Lung (tissue), 11 donors: ENCODE measurements at regions not wholly inside any gene's neighbourhood (a gene's known extent, or its start where the extent isn't known, plus 50 kb on each side); places are given as distances from the start of the nearest gene placed in this dataset.

Source experiments
- ATAC-seq: fragments of 200-7000 bp; cut with Tn5 transposase; one replicate; pipeline ENCODE4 v1.9.1; 2020; ENCODE audit warnings: moderate number of reproducible peaks; ENCODE audit not compliant: insufficient read depth, low FRiP score
- DNase-seq, 3 donors: peaks; one replicate each; pipeline ENCODE4 v3.0.0-alpha.2; 2013 to 2017
- H3K27ac ChIP-seq, 2 donors: one replicate each; pipeline ENCODE4 v1.5.1; 2013; ENCODE audit warnings: mild to moderate bottlenecking in 2 of 2, moderate library complexity in 2 of 2, control low read depth in 1 of 2, inconsistent platforms in 1 of 2, low read depth in 1 of 2, low read length in 1 of 2
- H3K27me3 ChIP-seq, 3 donors: one replicate each; pipeline ENCODE4 v1.5.1; 2013; ENCODE audit warnings: low read length in 2 of 3; ENCODE audit not compliant: control insufficient read depth in 3 of 3, insufficient read depth in 3 of 3
- H3K36me3 ChIP-seq, 4 donors: one replicate each; pipeline ENCODE4 v1.5.1; 2013; ENCODE audit warnings: low read length in 4 of 4, mild to moderate bottlenecking in 1 of 4, moderate library complexity in 1 of 4; ENCODE audit not compliant: control insufficient read depth in 4 of 4, insufficient read depth in 4 of 4
- H3K4me1 ChIP-seq, 5 donors: one replicate each; pipeline ENCODE4 v1.5.1; 2013; ENCODE audit warnings: low read length in 5 of 5, mild to moderate bottlenecking in 2 of 5, moderate library complexity in 1 of 5; ENCODE audit not compliant: control insufficient read depth in 5 of 5, insufficient read depth in 5 of 5
- H3K4me3 ChIP-seq: one replicate; pipeline ENCODE4 v1.5.1; 2013; ENCODE audit warnings: mild to moderate bottlenecking, control low read depth, moderate library complexity
- H3K9ac ChIP-seq, 2 donors: one replicate each; pipeline ENCODE4 v1.5.1; 2013; ENCODE audit warnings: low read length in 2 of 2, control low read depth in 1 of 2; ENCODE audit not compliant: insufficient read depth in 1 of 2
- H3K9me3 ChIP-seq, 4 donors: one replicate each; pipeline ENCODE4 v1.5.1; 2013; ENCODE audit warnings: low read length in 3 of 4, mild to moderate bottlenecking in 1 of 4, moderate library complexity in 1 of 4; ENCODE audit not compliant: control insufficient read depth in 4 of 4, insufficient read depth in 3 of 4
- WGBS, 2 donors: extraction: QIAGEN DNeasy Blood & Tissue Kit; methylation state at CpG; one replicate each; pipeline ENCODE4 v1.1.7; 2013; 5-methylcytosine and 5-hydroxymethylcytosine counted together
- TF ChIP-seq, protein P1 (sequence below): IDR thresholded peaks from 2 replicates; pipeline ENCODE4 v1.5.1; 2012; ENCODE audit warnings: mild to moderate bottlenecking; ENCODE audit errors: control extremely low read depth, extremely low read depth
- donor health status: control.
- donor health status: control.
- donor health status: Bipolar disorder and iron deficiency.
- donor health status: healthy.
- donor health status: DM: yes; HTN: yes; CAD: no.

DNA sequence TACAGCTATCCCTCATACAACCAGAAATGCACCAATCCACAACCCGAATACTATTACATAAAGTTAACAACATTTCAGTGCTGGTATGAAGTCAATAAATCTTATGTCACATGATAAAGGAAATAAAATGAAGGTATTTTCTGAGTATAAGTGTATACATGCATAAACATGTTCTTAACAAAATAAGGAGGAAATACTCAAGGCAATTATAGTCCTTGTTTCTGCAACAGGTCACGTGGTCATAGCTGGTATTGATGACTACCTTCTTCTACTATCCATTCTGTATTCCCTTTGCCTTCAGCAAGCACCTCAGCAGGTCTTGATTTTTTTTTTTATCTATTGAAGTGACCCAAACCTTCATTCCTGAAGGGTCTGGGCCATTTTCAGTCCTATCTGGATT lies 675.6 kb downstream of the RPL10L start:
- WGBS, 2 donors, result 82 to 86% methylated on average over 2 of the region's 2 CpGs
- TF ChIP-seq, protein P1, sequence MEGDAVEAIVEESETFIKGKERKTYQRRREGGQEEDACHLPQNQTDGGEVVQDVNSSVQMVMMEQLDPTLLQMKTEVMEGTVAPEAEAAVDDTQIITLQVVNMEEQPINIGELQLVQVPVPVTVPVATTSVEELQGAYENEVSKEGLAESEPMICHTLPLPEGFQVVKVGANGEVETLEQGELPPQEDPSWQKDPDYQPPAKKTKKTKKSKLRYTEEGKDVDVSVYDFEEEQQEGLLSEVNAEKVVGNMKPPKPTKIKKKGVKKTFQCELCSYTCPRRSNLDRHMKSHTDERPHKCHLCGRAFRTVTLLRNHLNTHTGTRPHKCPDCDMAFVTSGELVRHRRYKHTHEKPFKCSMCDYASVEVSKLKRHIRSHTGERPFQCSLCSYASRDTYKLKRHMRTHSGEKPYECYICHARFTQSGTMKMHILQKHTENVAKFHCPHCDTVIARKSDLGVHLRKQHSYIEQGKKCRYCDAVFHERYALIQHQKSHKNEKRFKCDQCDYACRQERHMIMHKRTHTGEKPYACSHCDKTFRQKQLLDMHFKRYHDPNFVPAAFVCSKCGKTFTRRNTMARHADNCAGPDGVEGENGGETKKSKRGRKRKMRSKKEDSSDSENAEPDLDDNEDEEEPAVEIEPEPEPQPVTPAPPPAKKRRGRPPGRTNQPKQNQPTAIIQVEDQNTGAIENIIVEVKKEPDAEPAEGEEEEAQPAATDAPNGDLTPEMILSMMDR, result no peak

DNA sequence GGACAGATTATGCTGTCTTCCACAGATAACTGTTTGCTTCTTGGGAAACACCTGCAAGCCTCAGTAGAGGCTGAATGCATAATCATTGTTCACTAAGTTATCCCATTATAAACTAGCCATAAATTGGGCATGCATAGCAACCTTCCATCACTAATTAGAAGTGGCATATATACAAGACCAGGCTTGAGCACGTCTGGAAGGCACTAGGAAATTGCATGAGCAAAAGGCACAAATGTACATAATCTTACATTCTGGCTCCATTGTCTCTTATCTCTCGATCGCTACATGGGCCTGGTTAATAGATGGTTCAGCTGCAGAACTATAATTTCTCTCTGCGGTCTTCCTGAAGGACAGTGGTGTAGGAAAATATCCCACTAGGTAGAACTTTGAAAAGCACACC lies 679.2 kb downstream of the RPL10L start:
- H3K4me3 ChIP-seq, result no peak overlapping the region
- TF ChIP-seq, protein P1, result no peak
- 81 to 85% methylated on average over 4 of the region's 4 CpGs for WGBS, 2 donors
- peaks cover 0 to 4% (median 0%) of the 10 kb centered on the region in 5 donors for H3K4me1 ChIP-seq
- H3K9ac ChIP-seq, result no peak overlapping the region
- ATAC-seq, result no peak
- H3K27ac ChIP-seq, result no peak overlapping the region
- H3K27me3 ChIP-seq, result no peaks in the 10 kb centered on the region
- H3K36me3 ChIP-seq, result no peaks in the 10 kb centered on the region
- H3K9me3 ChIP-seq, result peaks cover 0 to 6% (median 2%) of the 10 kb centered on the region in 4 donors
- no peak for DNase-seq

More for the DNA sequence above, 675.6 kb downstream of the RPL10L start:
- ATAC-seq (no peak), DNase-seq (no peak)
- Histone ChIP-seq H3K9me3 (peaks cover 0 to 6% (median 2%) of the 10 kb centered on the region in 4 donors), H3K9ac (no peak overlapping the region), H3K36me3 (no peaks in the 10 kb centered on the region), H3K4me3 (no peak overlapping the region), H3K27me3 (no peaks in the 10 kb centered on the region), H3K27ac (no peak overlapping the region), H3K4me1 (peaks cover 0 to under 1% (median 0%) of the 10 kb centered on the region in 5 donors)

DNA sequence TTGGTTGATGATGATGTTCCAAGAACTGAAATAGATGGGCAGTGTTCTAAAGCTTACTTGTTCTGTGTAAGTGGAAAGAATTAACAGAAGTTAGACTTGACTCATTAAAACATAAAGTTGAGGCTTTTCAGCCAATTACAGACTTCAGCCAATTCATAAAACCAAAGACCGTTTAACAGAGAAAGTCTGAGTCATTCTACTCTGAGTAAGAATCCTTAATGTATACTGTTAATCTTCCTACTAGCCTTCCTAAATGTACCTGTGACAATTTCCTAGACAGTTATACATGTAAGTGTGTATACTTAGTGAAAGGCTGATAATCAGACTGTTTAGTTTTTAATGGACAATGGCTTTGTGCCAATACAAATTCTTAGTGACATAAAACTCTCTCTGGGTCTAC lies 681.0 kb downstream of the RPL10L start:
- Histone ChIP-seq H3K36me3 (no peaks in the 10 kb centered on the region), H3K9me3 (no peaks in the 10 kb centered on the region), H3K4me3 (no peak overlapping the region), H3K4me1 (peaks cover 0 to 4% (median 0%) of the 10 kb centered on the region in 5 donors), H3K27ac (no peak overlapping the region), H3K9ac (no peak overlapping the region), H3K27me3 (no peaks in the 10 kb centered on the region)
- DNase-seq (no peak), ATAC-seq (no peak)
- TF ChIP-seq, protein P1, result no peak
- 81 to 85% methylated on average over 1 of the region's 1 CpG for WGBS, 2 donors

DNA sequence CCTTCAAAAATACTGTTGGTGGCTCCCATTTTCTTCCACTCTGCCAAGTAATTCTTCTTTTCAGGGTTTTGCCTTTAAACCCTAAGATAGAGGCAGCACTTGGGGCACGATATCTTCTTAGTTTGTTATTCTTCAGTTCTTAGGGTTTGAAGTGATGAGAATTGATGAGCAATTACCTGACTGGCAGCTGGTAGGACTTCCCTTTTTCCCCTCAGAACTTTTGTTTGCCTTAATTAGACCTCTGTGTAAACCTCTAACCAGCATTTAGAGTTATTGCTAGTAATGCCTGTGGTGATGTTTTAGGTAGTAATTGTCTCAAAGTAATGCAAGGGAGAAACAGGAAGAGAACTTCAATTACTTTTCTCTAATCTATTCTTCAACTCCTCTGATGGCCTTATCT lies 683.5 kb downstream of the RPL10L start:
- Histone ChIP-seq H3K27ac (no peak overlapping the region), H3K9ac (no peak overlapping the region), H3K27me3 (no peaks in the 10 kb centered on the region), H3K4me1 (peaks cover 0 to 4% (median 0%) of the 10 kb centered on the region in 5 donors), H3K36me3 (no peaks in the 10 kb centered on the region), H3K4me3 (no peak overlapping the region), H3K9me3 (no peaks in the 10 kb centered on the region)
- ATAC-seq, result no peak
- 55 to 72% methylated on average over 1 of the region's 1 CpG for WGBS, 2 donors
- DNase-seq, result no peak
- TF ChIP-seq, protein P1, result no peak
